GM18868 (cell line): ENCODE measurements at regions not wholly inside any gene's neighbourhood (a gene's known extent, or its start where the extent isn't known, plus 50 kb on each side); places are given as distances from the start of the nearest gene placed in this dataset.
"Not testable (repeated sequence)": the region's sequence is repeated elsewhere in the genome, so short reads cannot be mapped to it uniquely, and the experiment has no call there.

Source experiments
- ATAC-seq: cut with Tn5 transposase; IDR thresholded peaks from one replicate; pipeline ENCODE4 v1.9.1; 2021; ENCODE audit warnings: mild to moderate bottlenecking, moderate library complexity; ENCODE audit not compliant: unreplicated experiment

DNA sequence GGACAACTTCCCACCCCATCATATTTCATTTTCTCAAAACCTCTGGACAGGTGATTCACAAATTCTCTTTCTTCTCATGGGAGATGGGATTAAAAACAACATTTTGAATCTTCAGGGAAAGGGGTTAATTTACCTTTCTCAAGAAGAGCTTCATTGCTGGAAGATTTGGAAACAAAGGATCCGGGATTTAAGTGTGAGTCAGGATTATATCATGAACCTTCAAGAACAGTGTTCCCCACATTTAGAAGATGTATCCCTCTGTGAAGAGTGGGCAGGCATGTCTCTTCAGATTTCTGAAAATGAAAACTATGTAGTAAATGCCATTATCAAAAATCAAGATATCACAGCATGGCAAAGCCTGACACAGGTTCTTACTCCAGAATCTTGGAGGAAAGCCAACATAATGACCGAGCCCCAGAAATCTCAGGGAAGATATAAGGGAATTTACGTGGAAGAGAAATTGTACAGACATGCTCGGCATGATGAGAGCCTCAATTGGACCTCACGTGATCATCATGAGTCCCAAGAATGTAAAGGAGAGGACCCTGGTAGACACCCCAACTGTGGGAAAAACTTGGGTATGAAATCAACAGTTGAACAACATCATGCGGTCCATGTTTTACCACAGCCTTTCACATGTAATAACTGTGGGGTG is 99.5 kb upstream of the GPR39 start:
- not testable (repeated sequence) for ATAC-seq

DNA sequence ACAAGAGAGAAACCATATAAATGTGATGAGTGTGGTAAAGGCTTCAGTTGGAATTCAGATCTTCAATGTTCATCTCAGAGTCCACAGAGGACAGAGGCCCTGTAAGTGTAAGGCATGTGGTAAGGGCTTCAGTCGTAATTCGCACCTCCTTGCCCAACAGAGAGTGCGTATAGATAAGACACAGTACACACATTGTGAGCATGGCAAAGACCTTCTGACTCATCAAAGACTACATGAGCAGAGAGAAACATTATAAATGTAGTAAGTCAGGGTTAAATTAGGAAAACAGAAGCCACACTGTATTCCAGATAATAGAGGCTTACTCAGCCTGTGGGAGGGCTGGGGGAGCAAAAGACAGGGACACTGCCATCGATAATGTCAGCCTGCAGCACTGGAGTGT is 98.1 kb upstream of the GPR39 start:
- not testable (repeated sequence) for ATAC-seq

DNA sequence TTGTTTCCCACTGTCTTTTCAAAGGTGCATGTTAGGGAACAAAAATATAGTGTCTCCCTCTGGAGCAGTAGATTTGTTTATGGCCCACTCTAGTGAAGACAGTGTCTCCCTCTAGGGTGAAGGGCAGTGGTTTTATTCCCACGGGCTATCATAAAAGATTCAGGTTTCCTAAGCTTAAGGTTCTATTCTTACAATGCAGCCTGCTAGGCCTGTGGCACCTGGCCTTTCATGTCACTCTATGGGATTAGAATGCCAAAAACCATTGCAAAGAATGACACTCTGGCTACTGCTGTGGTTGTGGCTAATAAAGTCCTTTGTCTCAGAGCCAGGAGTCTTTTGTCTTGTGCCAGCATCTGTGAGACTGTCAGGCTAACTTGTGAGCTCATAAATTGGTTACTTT is 92.6 kb upstream of the GPR39 start:
- not testable (repeated sequence) for ATAC-seq

DNA sequence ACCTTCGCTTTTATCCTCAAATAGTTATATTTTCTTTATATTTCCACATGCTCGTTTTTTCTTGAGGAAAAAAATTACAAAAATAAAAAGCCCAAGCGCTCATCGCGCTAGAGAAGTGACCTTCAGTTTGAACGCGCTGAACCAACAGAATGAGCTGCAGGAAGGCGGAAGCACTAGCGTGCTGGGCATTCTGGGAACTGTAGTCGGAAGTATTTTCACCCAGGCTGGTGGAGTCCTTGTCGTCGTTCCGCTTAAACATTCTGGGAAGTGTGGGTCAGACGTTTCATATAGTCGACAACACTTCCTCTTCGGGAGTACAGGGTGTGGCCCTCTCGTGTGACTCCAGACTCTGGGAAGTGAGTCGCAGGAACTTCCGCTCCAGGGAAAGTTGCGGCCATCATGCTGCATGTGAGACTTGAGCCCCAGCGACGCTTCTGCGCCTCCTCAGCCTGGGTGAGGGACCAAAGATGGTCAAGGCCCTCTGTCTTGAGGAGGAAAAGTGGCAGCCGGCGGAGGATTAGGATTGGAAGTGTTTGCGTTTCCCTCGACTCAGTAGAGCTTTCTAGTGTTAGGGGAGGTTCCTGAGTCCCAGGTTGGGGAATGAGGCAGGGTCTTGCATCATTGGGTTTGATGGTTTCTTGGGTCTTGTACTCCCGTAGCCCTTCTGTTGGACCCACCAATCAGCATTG is 84.1 kb upstream of the GPR39 start:
- ATAC-seq, result not testable (repeated sequence)

DNA sequence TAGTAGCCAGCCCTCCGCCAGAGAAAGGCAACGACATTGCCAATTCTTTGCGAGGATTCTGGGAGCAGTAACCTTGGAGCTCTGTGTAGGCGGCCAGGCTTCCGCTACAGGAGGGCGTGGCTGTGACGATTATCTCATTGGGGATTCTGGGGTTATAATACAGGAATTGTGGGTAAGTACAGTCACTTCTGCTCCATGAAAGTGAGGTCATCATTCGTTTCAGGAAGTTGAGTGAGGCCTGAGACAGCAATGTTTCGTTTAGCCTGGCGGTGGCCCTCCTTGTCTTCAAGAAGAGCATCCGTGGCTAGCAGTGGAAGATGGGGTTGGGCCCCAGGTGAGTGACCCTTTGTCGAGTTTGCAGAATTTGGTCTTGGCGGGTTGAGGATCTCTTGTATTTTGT is 79.5 kb upstream of the GPR39 start:
- ATAC-seq, result not testable (repeated sequence)

DNA sequence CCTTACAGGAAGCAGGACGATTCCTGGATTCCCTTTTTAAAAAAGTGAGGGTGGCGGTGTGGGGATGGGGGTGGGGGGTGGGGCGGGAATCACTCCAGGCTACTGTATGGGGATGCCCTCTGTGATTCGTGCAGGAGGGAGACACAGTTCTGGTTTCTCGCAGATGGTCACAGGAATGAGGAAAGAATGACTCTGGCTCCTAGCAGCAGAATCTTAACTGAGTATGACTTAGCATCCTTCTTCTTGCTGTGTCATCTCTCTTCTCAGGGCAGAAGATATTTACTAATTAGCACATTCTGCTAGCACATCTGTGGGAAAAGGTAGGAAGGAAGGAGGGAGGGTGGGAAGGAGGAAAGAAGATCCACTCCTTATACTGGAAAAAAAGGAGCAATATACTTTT is 78.8 kb upstream of the GPR39 start:
- ATAC-seq, result not testable (repeated sequence)

DNA sequence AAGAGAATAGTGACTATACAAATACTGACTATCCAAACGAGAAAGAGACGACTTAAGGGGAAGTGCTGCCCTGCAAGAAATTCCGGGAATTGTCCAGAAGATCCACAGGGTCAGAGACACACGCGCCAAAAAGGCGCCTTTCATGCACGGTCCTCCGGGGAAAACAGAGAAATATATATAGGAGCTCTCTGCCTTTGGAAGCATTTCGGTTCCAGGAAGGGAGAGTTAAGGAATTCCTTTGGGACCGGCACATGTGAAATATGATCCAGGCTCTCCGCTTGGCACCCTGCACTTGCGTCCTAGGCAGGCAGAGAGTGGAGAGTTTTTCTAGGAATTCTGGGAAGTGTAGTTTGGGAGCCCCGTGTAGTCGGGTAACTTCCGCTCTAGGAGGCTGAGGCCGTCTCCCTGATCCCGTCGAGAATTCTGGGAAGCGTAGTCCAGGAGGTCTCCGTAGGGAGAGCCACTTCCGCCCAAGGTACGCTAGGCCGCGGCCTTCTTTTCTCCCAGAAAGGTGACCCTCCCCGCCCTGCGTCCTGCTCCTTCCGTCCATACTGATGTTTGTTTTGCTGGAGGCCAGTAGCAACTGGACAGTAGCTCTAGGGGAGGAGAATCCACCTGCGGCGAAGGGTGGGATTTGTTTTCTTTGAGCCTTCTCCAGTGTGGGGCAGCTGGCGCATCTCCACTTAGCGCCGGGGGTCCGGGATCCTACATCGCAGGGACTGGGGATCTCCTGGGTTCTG is 69.4 kb upstream of the GPR39 start:
- not testable (repeated sequence) for ATAC-seq

DNA sequence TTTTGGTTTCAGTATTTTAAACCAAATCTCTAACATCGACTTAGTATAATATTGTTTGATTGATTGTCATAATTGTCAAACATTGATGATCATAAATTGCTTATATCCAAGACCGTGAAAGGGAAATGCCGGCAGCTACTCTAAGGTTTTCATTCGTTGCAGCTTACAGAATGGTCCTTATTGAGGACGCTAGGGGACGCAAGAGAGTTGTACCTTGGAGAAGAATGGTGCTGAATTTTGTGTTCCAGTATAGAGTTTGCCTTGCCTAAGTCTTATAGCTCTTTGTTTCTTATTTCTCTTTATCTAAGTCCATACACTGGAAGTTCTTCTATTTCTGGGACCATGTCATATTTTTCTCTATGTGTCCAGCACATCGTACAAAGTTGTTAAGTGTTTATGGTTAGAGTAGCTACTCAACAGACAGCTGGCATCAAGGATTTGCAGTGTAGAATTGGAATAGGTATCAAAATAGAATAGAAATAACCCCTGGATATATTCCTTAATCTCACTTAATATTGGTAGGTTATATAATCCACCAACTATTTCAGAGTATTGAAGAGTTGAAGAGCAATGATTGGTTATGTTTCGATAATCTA is 67.4 kb upstream of the GPR39 start:
- peak; percentile 70 for ATAC-seq

DNA sequence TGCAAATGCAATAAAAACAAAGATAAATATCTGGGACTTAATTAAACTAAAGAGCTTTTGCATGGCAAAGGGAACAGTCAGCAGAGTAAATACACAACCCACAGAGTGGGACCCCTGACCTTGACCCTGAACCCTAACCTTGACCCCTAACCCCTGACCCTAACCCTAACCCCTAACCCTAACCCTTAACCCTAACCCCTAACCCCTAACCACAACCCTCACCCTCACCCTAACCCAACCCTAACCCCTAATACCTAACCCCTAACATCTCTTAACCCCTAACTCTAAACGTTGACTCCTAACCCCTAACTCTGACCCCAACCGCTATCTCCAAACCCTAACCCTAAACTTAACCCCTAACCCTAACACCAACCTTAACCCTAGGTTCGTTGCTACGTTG is 64.9 kb upstream of the GPR39 start:
- not testable (repeated sequence) for ATAC-seq

DNA sequence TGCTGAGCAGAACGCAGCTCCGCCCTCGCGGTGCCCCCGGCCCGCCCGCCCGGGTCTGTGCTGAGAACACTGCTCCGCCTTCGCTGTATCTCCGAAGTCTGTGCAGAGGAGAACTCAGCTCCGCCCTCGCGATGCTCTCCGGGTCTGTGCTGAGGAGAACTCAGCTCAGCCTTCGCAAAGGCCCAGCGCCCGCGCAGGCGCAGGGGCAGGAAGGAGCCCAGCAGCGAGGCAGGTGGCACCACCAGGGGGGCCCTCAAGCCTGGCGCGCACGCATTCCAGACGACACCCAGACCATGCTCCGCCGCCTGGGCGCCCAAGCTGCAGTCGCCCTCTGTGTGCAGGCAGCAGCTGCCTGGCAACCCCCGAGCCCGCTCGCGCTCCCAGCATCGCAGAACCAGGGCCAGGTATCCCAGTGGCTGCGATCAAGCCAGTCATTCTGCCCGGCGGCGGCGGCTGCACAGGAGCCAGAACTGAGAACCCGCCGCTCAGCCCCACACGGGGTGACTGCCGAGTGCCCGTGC is 64.1 kb upstream of the GPR39 start:
- ATAC-seq, result not testable (repeated sequence)

DNA sequence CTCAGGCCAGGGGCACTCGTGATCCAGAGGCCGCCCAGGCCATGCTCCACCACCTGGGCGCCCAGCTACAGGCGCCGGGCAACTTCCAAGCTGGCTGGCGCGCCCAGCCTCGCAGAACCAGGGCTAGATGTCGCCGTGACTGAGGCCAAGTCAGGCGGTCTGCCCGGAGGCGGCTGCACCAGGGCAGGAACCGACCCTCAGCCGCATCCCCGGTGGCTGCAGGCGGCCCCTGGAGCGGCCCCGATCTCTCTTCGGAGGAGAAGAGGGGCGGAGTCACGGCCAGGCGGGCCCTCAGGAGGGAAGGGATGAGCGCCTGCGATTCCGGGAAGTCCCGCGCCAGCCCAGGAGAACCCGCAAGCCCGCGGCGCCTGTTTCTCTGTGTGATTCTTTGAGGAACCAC is 63.2 kb upstream of the GPR39 start:
- ATAC-seq, result not testable (repeated sequence)

DNA sequence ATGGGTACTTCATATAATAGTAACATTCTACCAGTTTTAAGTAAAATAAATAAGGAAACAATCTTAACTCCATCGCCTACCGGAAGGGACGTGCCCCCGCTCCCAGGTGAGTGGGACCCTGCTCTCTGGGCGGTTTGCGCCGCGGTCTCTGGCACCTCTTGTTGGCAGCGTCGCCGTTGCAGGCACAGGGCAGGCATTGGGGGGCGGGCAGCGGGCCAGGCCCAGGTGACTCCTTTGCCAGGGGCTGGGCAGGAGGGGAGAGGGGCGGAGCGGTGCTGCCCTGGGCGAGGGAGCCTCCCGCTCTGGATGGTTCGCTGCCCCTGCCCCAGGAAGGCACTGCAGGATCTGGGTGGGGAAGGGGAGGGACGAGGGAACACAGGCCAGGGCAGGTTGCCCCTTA is 55.6 kb upstream of the GPR39 start:
- not testable (repeated sequence) for ATAC-seq

DNA sequence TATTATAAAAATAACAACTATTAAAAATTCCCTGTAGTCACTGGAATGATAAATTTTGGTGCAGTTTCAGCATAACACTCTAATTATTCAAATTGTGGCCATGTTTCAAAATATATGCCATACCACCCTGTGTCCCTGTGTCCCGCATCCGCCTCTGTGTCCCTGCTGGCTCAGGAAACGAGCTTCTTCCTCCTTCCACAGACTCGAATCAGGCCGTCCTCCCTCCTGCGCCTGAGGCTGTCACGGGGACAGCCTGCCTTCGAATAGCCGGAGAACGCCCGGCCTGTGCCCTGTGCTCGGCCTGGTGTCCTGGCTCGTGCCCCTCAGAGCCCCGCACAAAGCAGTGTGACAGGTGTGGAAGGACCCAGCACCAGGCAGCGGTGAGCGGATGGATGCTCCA is 55.1 kb upstream of the GPR39 start:
- not testable (repeated sequence) for ATAC-seq

DNA sequence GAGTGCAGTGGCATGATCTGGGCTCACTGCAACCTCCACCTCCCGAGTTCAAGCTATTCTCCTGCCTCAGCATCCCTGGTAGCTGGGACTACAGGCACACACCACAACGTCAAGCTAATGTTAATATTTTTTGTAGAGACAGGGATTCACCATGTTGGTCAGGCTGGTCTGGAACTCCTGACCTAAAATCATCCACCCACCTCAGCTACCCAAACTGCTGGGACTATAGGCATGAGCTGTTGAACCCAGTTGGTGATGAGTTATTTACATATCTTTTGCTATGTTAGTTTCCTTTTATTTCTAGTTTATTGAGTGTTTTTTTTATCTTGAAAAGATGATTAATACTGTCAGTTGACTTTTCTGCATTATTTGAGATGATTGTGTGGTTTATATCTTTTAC is 53.3 kb upstream of the GPR39 start:
- ATAC-seq, result not testable (repeated sequence)

DNA sequence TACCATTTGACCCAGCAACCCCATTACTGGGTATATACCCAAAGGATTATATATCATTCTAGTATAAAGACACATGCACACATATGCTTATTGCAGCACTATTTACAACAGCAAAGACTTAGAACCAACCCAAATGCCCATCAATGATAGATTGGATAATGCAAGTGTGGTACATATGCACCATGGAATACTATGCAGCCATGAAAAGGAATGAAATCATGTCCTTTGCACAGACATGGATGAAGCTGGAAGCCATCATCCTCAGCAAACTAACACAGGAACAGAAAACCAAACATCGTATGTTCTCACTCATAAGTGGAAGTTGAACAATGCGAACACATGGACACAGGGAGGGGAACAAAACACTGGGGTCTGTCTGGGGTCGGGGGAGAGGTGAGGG is 50.6 kb upstream of the GPR39 start:
- not testable (repeated sequence) for ATAC-seq

DNA sequence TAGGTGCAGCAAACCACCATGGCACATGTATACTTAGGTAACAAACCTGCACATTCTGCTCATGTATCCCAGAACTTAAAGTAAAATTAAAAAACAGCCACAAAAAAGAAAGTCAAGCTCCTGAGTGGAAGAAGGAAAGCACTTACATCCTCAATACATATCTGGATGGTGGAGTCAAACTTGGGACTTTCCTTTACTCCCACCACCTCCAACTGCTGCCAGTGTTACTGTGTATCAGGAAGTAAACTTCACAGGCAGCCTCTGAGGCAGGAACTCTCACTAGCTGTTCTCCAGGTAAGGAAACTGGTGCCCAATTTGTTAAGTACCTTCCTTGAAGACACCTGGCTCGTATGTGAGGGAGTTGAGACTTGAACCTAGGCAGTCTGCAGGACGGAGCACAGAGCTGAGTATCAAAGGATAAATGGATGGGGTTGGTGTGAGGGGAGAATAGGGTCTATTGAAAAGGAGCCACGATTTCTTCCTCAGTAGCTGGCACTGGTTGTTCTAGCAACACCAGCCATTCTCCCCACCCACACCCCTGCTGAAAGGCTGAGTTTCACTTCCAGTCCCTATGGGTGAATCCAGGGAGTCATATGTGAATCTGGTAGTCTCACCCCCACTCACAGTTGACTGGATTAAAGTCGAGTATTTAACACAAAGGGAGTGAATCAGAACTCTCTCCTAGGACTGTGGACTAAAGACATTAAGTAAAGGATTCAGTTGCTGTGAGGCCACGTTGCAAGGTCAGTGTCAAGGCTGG is 50.0 kb upstream of the GPR39 start:
- ATAC-seq, result no peak
